IMR-90 (cell line): ENCODE measurements at regions not wholly inside any gene's neighbourhood (a gene's known extent, or its start where the extent isn't known, plus 50 kb on each side); places are given as distances from the start of the nearest gene placed in this dataset.

Source experiments
- ATAC-seq: fragments of 200-7000 bp; cut with Tn5 transposase; 2 replicates; pipeline ENCODE4 v1.9.1; 2020; ENCODE audit warnings: low read depth, mild to moderate bottlenecking, moderate library complexity
- BruUV-seq: library from RNA; stranded (reverse); fragments of 400-500 nt; replicated peaks from 2 replicates; lab custom pipeline; 2021; lab: Mats Ljungman, UMichigan
- CTCF ChIA-PET: fragments of 300-600 bp; formaldehyde crosslinking; extraction: SDS; loops from one replicate; lab custom pipeline; 2021; ENCODE audit warnings: antibody characterized with exemption; lab: Yijun Ruan, JAX
- POLR2A ChIA-PET: fragments of 300-600 bp; sonication (Branson Sonifier 250); formaldehyde crosslinking; loops from one replicate; lab custom pipeline; 2022; ENCODE audit warnings: antibody characterized with exemption; ENCODE audit not compliant: unreplicated experiment; lab: Charles Lee
- DNase-seq: peaks from one replicate; pipeline ENCODE4 v3.0.0; 2013
- H2AFZ ChIP-seq: replicated peaks from 2 replicates; pipeline ENCODE3; 2013; ENCODE audit warnings: low read length, mild to moderate bottlenecking; ENCODE audit not compliant: poor library complexity
- H2AK5ac ChIP-seq: 2 replicates; pipeline ENCODE4 v1.6.1; 2013; ENCODE audit warnings: low read depth, low read length, inconsistent platforms
- H2AK9ac ChIP-seq: replicated peaks from 2 replicates; pipeline ENCODE3; 2013; ENCODE audit warnings: mild to moderate bottlenecking, low read depth, low read length, moderate library complexity; ENCODE audit not compliant: poor library complexity
- H2BK120ac ChIP-seq: 2 replicates; pipeline ENCODE4 v1.6.1; 2013; ENCODE audit warnings: low read depth, low read length, inconsistent platforms
- H2BK15ac ChIP-seq: 3 replicates; pipeline ENCODE4 v1.6.1; 2013; ENCODE audit warnings: low read depth, low read length, inconsistent platforms
- H2BK20ac ChIP-seq: 2 replicates; pipeline ENCODE4 v1.6.1; 2013; ENCODE audit warnings: low read depth, mild to moderate bottlenecking, inconsistent platforms, low read length, moderate library complexity
- H2BK5ac ChIP-seq: 2 replicates; pipeline ENCODE4 v1.6.1; 2013; ENCODE audit warnings: mild to moderate bottlenecking, low read depth, low read length, inconsistent platforms; ENCODE audit not compliant: poor library complexity, severe bottlenecking
- H3K14ac ChIP-seq: replicated peaks from 2 replicates; pipeline ENCODE4 v1.6.1; 2013; ENCODE audit warnings: low read depth, low read length, inconsistent platforms
- H3K18ac ChIP-seq: 2 replicates; pipeline ENCODE4 v1.6.1; 2013; ENCODE audit warnings: low read depth, low read length, control low read depth
- H3K23ac ChIP-seq: 2 replicates; pipeline ENCODE4 v1.6.1; 2013; ENCODE audit warnings: low read depth, low read length, inconsistent platforms
- H3K27ac ChIP-seq: 2 replicates; pipeline ENCODE4 v1.5.1; 2013; ENCODE audit warnings: mild to moderate bottlenecking, control low read depth, low read length; ENCODE audit not compliant: insufficient read depth
- H3K27me3 ChIP-seq: 2 replicates; pipeline ENCODE4 v1.6.1; 2013; ENCODE audit warnings: low read length; ENCODE audit not compliant: control insufficient read depth, insufficient read depth
- H3K36me3 ChIP-seq: 2 replicates; pipeline ENCODE4 v1.6.1; 2013; ENCODE audit warnings: low read length, mixed read lengths; ENCODE audit not compliant: control insufficient read depth, insufficient read depth
- H3K4ac ChIP-seq: 2 replicates; pipeline ENCODE4 v1.6.1; 2013; ENCODE audit warnings: low read depth, low read length, inconsistent platforms
- H3K4me1 ChIP-seq: 2 replicates; pipeline ENCODE4 v1.6.1; 2013; ENCODE audit warnings: low read length, mixed read lengths; ENCODE audit not compliant: control insufficient read depth, insufficient read depth
- H3K4me2 ChIP-seq: 2 replicates; pipeline ENCODE4 v1.6.1; 2013; ENCODE audit warnings: low read depth, mild to moderate bottlenecking, control low read depth, low read length, moderate library complexity
- H3K4me3 ChIP-seq: 2 replicates; pipeline ENCODE4 v1.5.1; 2013; ENCODE audit warnings: low read depth, mild to moderate bottlenecking, control low read depth, low read length, moderate library complexity; ENCODE audit not compliant: insufficient read depth
- H3K56ac ChIP-seq: 2 replicates; pipeline ENCODE4 v1.6.1; 2013; ENCODE audit warnings: low read length, inconsistent platforms; ENCODE audit not compliant: insufficient read depth; ENCODE audit errors: extremely low read depth
- H3K79me1 ChIP-seq, 2 experiments: 2 replicates each; pipeline ENCODE4 v1.6.1; 2013; ENCODE audit warnings: low read length in 2 of 2, inconsistent platforms in 1 of 2, low read depth in 1 of 2
- H3K9ac ChIP-seq: 2 replicates; pipeline ENCODE4 v1.6.1; 2013; ENCODE audit warnings: low read depth, low read length, control low read depth
- H3K9me1 ChIP-seq: 2 replicates; pipeline ENCODE4 v1.6.1; 2013; ENCODE audit warnings: low read length, inconsistent platforms; ENCODE audit not compliant: insufficient read depth
- H3K9me3 ChIP-seq: 2 replicates; pipeline ENCODE4 v1.6.1; 2013; ENCODE audit warnings: low read length; ENCODE audit not compliant: control insufficient read depth, insufficient read depth
- H4K20me1 ChIP-seq: 2 replicates; pipeline ENCODE4 v1.6.1; 2013; ENCODE audit warnings: low read length, inconsistent platforms; ENCODE audit not compliant: insufficient read depth
- H4K5ac ChIP-seq: 2 replicates; pipeline ENCODE4 v1.6.1; 2013; ENCODE audit warnings: mild to moderate bottlenecking, low read depth, low read length, control low read depth
- H4K8ac ChIP-seq, 2 experiments: 2 replicates each; pipeline ENCODE4 v1.6.1; 2013; ENCODE audit warnings: low read depth in 2 of 2, low read length in 2 of 2, control low read depth in 1 of 2, inconsistent platforms in 1 of 2
- H4K91ac ChIP-seq: 2 replicates; pipeline ENCODE4 v1.6.1; 2013; ENCODE audit warnings: low read depth, low read length, inconsistent platforms; ENCODE audit not compliant: insufficient read depth
- CHD1 ChIP-seq: IDR thresholded peaks from 2 replicates; pipeline ENCODE4 v1.6.1; 2012; ENCODE audit warnings: low read depth, low read length, improper control_type of control experiment
- ELK1 ChIP-seq: fragments of 150-350 bp; IDR thresholded peaks from 2 replicates; pipeline ENCODE4 v1.6.1; 2016; ENCODE audit warnings: low read depth, mild to moderate bottlenecking, low read length, moderate library complexity, borderline replicate concordance
- FOS ChIP-seq: fragments of 150-350 bp; IDR thresholded peaks from 2 replicates; pipeline ENCODE4 v1.6.1; 2016; ENCODE audit warnings: low read depth, low read length
- MAZ ChIP-seq: IDR thresholded peaks from 2 replicates; pipeline ENCODE4 v1.6.1; 2012; ENCODE audit warnings: low read depth, mild to moderate bottlenecking, low read length, improper control_type of control experiment, moderate library complexity, borderline replicate concordance
- MXI1 ChIP-seq: IDR thresholded peaks from 2 replicates; pipeline ENCODE4 v1.6.1; 2012; ENCODE audit warnings: low read depth, mild to moderate bottlenecking, low read length, moderate library complexity, borderline replicate concordance
- NFE2L2 ChIP-seq: fragments of 150-350 bp; IDR thresholded peaks from 2 replicates; pipeline ENCODE4 v1.6.1; 2016; ENCODE audit warnings: low read depth, mild to moderate bottlenecking, low read length
- POLR2A ChIP-seq: IDR thresholded peaks from 2 replicates; pipeline ENCODE4 v1.6.1; 2012; ENCODE audit warnings: mild to moderate bottlenecking, low read depth, low read length
- RAD21 ChIP-seq: IDR thresholded peaks from 2 replicates; pipeline ENCODE4 v1.6.1; 2012; ENCODE audit warnings: low read length, improper control_type of control experiment
- RCOR1 ChIP-seq: IDR thresholded peaks from 2 replicates; pipeline ENCODE4 v1.6.1; 2012; ENCODE audit warnings: mild to moderate bottlenecking, low read length, improper control_type of control experiment; ENCODE audit not compliant: insufficient replicate concordance
- RFX5 ChIP-seq: IDR thresholded peaks from 2 replicates; pipeline ENCODE4 v1.8.0; 2012; ENCODE audit warnings: low read depth, mild to moderate bottlenecking, low read length, moderate library complexity
- SMC3 ChIP-seq: fragments of 150-350 bp; IDR thresholded peaks from 2 replicates; pipeline ENCODE4 v1.6.1; 2016; ENCODE audit warnings: low read depth, mild to moderate bottlenecking, antibody characterized with exemption, low read length, moderate library complexity
- WGBS, 2 experiments: methylation state at CpG; one replicate each; pipeline versions ENCODE4 v1.1.5 to v1.1.7; 2013; ENCODE audit warnings: missing lambda C conversion rate in 2 of 2; ENCODE audit not compliant: insufficient read length in 1 of 2; ENCODE audit errors: extremely low coverage in 2 of 2; 5-methylcytosine and 5-hydroxymethylcytosine counted together
- dilution Hi-C: fragments of 300-500 bp; cut with HindIII; formaldehyde crosslinking; loops from one replicate; pipeline ENCODE4 v1.14.3; 2018; ENCODE audit warnings: low sequenced_read_pairs; ENCODE audit not compliant: unreplicated experiment
- in situ Hi-C: fragments of 300-500 bp; cut with MboI; formaldehyde crosslinking; loops from 3 replicates; pipeline ENCODE4 v1.14.3; 2019; ENCODE audit warnings: low sequenced_read_pairs, inconsistent platforms, mixed read lengths
- intact Hi-C: fragments of 100-400 bp; cut with micrococcal nuclease; formaldehyde crosslinking; loops from 2 replicates; pipeline ENCODE4 v1.10.0; 2022
- TF ChIP-seq, protein P1 (sequence below): fragments of 150-350 bp; IDR thresholded peaks from 2 replicates; pipeline ENCODE4 v1.6.1; 2017; ENCODE audit warnings: mild to moderate bottlenecking, antibody characterized with exemption, low read length, low read depth
- TF ChIP-seq, protein P2 (sequence below): conservative IDR thresholded peaks from 2 replicates; pipeline ENCODE4 v1.5.1; 2012; ENCODE audit warnings: mild to moderate bottlenecking, low read depth, low read length, improper control_type of control experiment

DNA sequence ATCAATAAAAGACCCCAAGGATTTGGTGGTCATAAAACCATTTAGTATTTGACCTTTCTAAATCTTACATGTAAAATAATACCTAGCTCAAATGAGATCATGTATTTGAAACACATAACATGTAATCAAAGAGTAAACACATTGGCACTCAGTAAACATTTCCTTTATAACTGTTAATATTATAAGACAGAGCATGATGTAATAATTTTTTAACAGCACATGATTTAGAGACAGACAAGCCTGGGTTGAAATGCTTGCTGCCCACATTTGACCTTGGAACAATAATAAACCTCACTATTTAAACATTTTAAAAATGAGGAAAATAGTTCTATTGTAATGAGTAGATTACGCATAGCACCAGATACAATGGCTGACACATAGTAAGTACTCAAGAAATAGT lies 105.2 kb upstream of the GPR141 start:
- no peak overlapping the region for H2BK5ac ChIP-seq
- TF ChIP-seq, protein P1, sequence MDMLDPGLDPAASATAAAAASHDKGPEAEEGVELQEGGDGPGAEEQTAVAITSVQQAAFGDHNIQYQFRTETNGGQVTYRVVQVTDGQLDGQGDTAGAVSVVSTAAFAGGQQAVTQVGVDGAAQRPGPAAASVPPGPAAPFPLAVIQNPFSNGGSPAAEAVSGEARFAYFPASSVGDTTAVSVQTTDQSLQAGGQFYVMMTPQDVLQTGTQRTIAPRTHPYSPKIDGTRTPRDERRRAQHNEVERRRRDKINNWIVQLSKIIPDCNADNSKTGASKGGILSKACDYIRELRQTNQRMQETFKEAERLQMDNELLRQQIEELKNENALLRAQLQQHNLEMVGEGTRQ = no peak
- no peak for TF ChIP-seq RFX5
- TF ChIP-seq FOS = no peak
- TF ChIP-seq RCOR1 = no peak
- no peak for TF ChIP-seq MAZ
- no peak for TF ChIP-seq CHD1
- no peak for TF ChIP-seq SMC3
- TF ChIP-seq, protein P2, sequence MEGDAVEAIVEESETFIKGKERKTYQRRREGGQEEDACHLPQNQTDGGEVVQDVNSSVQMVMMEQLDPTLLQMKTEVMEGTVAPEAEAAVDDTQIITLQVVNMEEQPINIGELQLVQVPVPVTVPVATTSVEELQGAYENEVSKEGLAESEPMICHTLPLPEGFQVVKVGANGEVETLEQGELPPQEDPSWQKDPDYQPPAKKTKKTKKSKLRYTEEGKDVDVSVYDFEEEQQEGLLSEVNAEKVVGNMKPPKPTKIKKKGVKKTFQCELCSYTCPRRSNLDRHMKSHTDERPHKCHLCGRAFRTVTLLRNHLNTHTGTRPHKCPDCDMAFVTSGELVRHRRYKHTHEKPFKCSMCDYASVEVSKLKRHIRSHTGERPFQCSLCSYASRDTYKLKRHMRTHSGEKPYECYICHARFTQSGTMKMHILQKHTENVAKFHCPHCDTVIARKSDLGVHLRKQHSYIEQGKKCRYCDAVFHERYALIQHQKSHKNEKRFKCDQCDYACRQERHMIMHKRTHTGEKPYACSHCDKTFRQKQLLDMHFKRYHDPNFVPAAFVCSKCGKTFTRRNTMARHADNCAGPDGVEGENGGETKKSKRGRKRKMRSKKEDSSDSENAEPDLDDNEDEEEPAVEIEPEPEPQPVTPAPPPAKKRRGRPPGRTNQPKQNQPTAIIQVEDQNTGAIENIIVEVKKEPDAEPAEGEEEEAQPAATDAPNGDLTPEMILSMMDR = no peak
- TF ChIP-seq MXI1 = no peak
- TF ChIP-seq ELK1 = no peak
- no peak for TF ChIP-seq POLR2A
- TF ChIP-seq RAD21 = no peak
- TF ChIP-seq NFE2L2 = no peak
- no peak overlapping the region for H3K4me2 ChIP-seq
- H3K79me1 ChIP-seq = no peaks in the 10 kb centered on the region
- no peak overlapping the region for H3K14ac ChIP-seq
- H2AFZ ChIP-seq = no peak overlapping the region
- ChIA-PET POLR2A (no interaction called here), CTCF (no interaction called here)
- no peak for ATAC-seq
- in situ Hi-C loops (no loop called here), dilution Hi-C loops (no loop called here), intact Hi-C loops (no loop called here)
- H3K27ac ChIP-seq = no peak overlapping the region
- no peak overlapping the region for H4K91ac ChIP-seq
- no peak overlapping the region for H3K4me3 ChIP-seq
- no peak overlapping the region for H3K9ac ChIP-seq
- H3K4me1 ChIP-seq = no peaks in the 10 kb centered on the region
- no peak overlapping the region for H4K8ac ChIP-seq
- H3K27me3 ChIP-seq = no peaks in the 10 kb centered on the region
- H3K4ac ChIP-seq = no peak overlapping the region
- DNase-seq = no peak
- H3K18ac ChIP-seq = no peak overlapping the region
- no peaks in the 10 kb centered on the region for H3K9me1 ChIP-seq
- no peak overlapping the region for H3K23ac ChIP-seq
- BruUV-seq = no TSS peak
- no peak overlapping the region for H3K56ac ChIP-seq
- H3K9me3 ChIP-seq = peaks cover 6% of the 10 kb centered on the region
- H2AK5ac ChIP-seq = no peak overlapping the region
- H3K36me3 ChIP-seq = no peaks in the 10 kb centered on the region
- no peak overlapping the region for H2BK15ac ChIP-seq
- H2BK120ac ChIP-seq = no peak overlapping the region
- no peak overlapping the region for H2BK20ac ChIP-seq
- no peaks in the 10 kb centered on the region for H4K20me1 ChIP-seq
- no peak overlapping the region for H2AK9ac ChIP-seq
- H4K5ac ChIP-seq = no peak overlapping the region
- WGBS, 2 experiments = no CpG with 5 or more reads among the region's 1 CpG
